ENCODE measurements at regions not wholly inside any gene's neighbourhood (a gene's known extent, or its start where the extent isn't known, plus 50 kb on each side); places are given as distances from the start of the nearest gene placed in this dataset.

DNA sequence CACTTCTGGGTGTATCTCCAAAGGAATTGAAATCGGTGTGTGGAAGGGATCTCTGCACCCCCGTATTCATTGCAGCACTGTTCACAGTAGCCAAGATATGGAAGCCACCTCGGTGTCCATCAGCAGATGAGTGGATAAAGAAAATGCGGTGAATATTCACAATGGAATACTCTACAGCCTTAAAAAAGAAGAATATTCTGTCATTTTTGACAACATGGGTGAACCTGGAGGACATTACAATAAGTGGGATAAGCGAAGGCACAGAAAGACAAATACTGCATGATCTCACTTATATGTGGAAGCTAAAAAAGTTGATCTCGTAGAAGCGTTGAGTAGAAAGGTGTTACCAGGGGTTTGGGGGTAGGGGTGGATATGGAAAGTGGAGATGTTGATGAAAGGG is 111.9 kb downstream of the BEGAIN start:
- POLR2A ChIA-PET: interaction anchor here (1.5 kb wide), 1 partner anchor 11 kb away, joined by 4 read pairs; no protein-coding TSS in a partner anchor
- H3K4me1 ChIP-seq (replicated peaks in 1 of 2; ENCODE audit: control insufficient read depth in 2 of 2, insufficient read depth in 2 of 2, low read length in 2 of 2): no peaks in the 10 kb centered on the region; a peak in 2 of 5 replicates
- no peak overlapping the region for H3K9ac ChIP-seq (ENCODE audit: insufficient read depth in 1 of 2, low read depth in 2 of 2, low read length in 2 of 2)
- DNase-seq (ENCODE audit: extremely low read depth in 1 of 4, low spot score in 3 of 4) (no peak), ATAC-seq (no peak), FAIRE-seq (no peak)
- TF ChIP-seq IFI16 (CRISPR knock-in tag; IDR thresholded peaks at IDR 0.05) (no peak), SMAD2 (IDR thresholded peaks at IDR 0.05; ENCODE audit: low read depth, low read length) (no peak), KLF16 (IDR thresholded peaks at IDR 0.05) (no peak), HMGN3 (IDR thresholded peaks at IDR 0.05; ENCODE audit: borderline replicate concordance, extremely low read depth, insufficient read length, low read depth, low read length) (no peak), SMAD1 (IDR thresholded peaks at IDR 0.05; ENCODE audit: low read depth, low read length, partially characterized antibody) (no peak)
- TF ChIP-seq, protein P1, sequence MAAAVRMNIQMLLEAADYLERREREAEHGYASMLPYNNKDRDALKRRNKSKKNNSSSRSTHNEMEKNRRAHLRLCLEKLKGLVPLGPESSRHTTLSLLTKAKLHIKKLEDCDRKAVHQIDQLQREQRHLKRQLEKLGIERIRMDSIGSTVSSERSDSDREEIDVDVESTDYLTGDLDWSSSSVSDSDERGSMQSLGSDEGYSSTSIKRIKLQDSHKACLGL (CRISPR knock-in tag; IDR thresholded peaks at IDR 0.05; ENCODE audit: borderline replicate concordance, poor library complexity, severe bottlenecking): no peak
- intact Hi-C loops (cut with micrococcal nuclease): no loop called here
- BruUV-seq (replicated peaks): no TSS peak
- H3K27ac ChIP-seq (ENCODE audit: extremely low read depth, low read depth, low read length): no peak overlapping the region
- in situ Hi-C loops (cut with MboI): no loop called here
- CTCF ChIA-PET (ENCODE audit: low intra/inter-chr PET ratio): no interaction called here
- no peak overlapping the region for H3K4me2 ChIP-seq (ENCODE audit: insufficient read depth, low read length)
- H3K4me3 ChIP-seq: no peak overlapping the region
- no peaks in the 10 kb centered on the region for H3K36me3 ChIP-seq (ENCODE audit: control insufficient read depth, insufficient read depth, low read length)
- no peaks in the 10 kb centered on the region for H3K9me1 ChIP-seq (ENCODE audit: control insufficient read depth, insufficient read depth, low read length)
- 65% methylated on average over 7 of the region's 7 CpGs for WGBS (ENCODE audit: insufficient coverage, low coverage, missing lambda C conversion rate)
- H2AFZ ChIP-seq (ENCODE audit: low read depth, low read length): no peak overlapping the region
- peaks cover 3% of the 10 kb centered on the region for H4K20me1 ChIP-seq (replicated peaks; ENCODE audit: control insufficient read depth, insufficient read depth, low read length)
- H3K9me3 ChIP-seq (replicated peaks; ENCODE audit: control insufficient read depth, insufficient read depth, low read depth, low read length): no peaks in the 10 kb centered on the region
- no peaks in the 10 kb centered on the region for H3K27me3 ChIP-seq (ENCODE audit: control insufficient read depth in 2 of 2, insufficient read depth in 2 of 2, low read length in 2 of 2)
- H3K79me2 ChIP-seq (ENCODE audit: control insufficient read depth, insufficient read depth, low read length): no peaks in the 10 kb centered on the region
